ENCODE measurements at regions not wholly inside any gene's neighbourhood (a gene's known extent, or its start where the extent isn't known, plus 50 kb on each side); places are given as distances from the start of the nearest gene placed in this dataset.

GRCh38 chr2:144701259-144701658 lies 181.3 kb upstream of the ZEB2 start:
- no peaks in the 10 kb centered on the region for H3K36me3 ChIP-seq (ENCODE audit: control insufficient read depth in 1 of 2, insufficient read depth in 2 of 2, low read depth in 1 of 2, low read length in 2 of 2)
- no peak overlapping the region for H3K14ac ChIP-seq (ENCODE audit: low read length in 2 of 2)
- H3K9ac ChIP-seq (ENCODE audit: low read length), result no peak overlapping the region
- no peak overlapping the region for H2BK15ac ChIP-seq (ENCODE audit: low read depth, poor library complexity, severe bottlenecking)
- no peaks in the 10 kb centered on the region for H3K27me3 ChIP-seq (ENCODE audit: control insufficient read depth in 1 of 2, insufficient read depth in 1 of 2, low read length in 2 of 2)
- no peak overlapping the region for H2BK5ac ChIP-seq (ENCODE audit: low read depth, low read length, poor library complexity, severe bottlenecking)
- no peak overlapping the region for H3K18ac ChIP-seq (ENCODE audit: low read depth in 1 of 2, low read length in 2 of 2)
- no peak overlapping the region for H2BK12ac ChIP-seq (ENCODE audit: low read length in 2 of 2)
- DNase-seq, result no peak
- WGBS, result no CpG with 5 or more reads among the region's 2 CpGs
- no peak overlapping the region for H3K4ac ChIP-seq (ENCODE audit: low read depth in 1 of 2, low read length in 2 of 2)
- no peaks in the 10 kb centered on the region for H3K9me3 ChIP-seq (ENCODE audit: control insufficient read depth, low read length)
- no peak overlapping the region for H3K4me3 ChIP-seq (ENCODE audit: insufficient read depth in 1 of 2, low read depth in 1 of 2, low read length in 2 of 2)
- H2AFZ ChIP-seq (ENCODE audit: low read depth, low read length), result no peak overlapping the region
- no peak overlapping the region for H3K4me2 ChIP-seq (ENCODE audit: low read length, poor library complexity, severe bottlenecking)
- no peak overlapping the region for H3K27ac ChIP-seq (ENCODE audit: low read length, poor library complexity, severe bottlenecking)
- H2AK5ac ChIP-seq (ENCODE audit: low read length, severe bottlenecking), result no peak overlapping the region
- H3K23ac ChIP-seq (ENCODE audit: low read length in 2 of 2), result no peak overlapping the region
- no peaks in the 10 kb centered on the region for H3K4me1 ChIP-seq (ENCODE audit: control insufficient read depth, insufficient read depth, low read depth, low read length)
- H2BK120ac ChIP-seq (ENCODE audit: low read depth, low read length), result no peak overlapping the region
- no peak overlapping the region for H4K8ac ChIP-seq (ENCODE audit: low read length)
- no peaks in the 10 kb centered on the region for H3K79me1 ChIP-seq (replicated peaks; ENCODE audit: low read length, poor library complexity, severe bottlenecking)
- H4K91ac ChIP-seq (ENCODE audit: low read length), result no peak overlapping the region

DNA sequence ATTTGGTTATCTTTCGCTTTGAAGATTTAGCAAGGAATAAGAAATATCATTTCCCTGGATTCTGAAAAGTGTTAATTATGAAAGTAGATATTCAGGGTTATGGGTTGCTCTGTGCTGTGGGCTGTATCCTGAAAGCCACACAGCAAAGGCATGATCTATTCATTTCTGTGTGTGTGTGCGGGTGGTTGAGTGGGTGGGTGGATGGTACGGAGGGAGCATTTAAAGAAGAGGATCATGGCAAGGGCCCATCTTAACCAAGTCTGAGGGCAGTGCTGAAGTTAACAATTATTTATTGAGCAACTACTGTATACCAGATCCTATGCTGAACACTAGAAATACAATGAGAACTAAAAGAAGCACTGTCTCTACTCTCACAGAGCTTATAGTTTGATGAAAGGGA lies 178.2 kb upstream of the ZEB2 start:
- H3K4me1 ChIP-seq (ENCODE audit: control insufficient read depth, insufficient read depth, low read depth, low read length), result no peaks in the 10 kb centered on the region
- H3K18ac ChIP-seq (ENCODE audit: low read depth in 1 of 2, low read length in 2 of 2), result no peak overlapping the region
- H3K23ac ChIP-seq (ENCODE audit: low read length in 2 of 2), result no peak overlapping the region
- H4K91ac ChIP-seq (ENCODE audit: low read length), result no peak overlapping the region
- H3K36me3 ChIP-seq (ENCODE audit: control insufficient read depth in 1 of 2, insufficient read depth in 2 of 2, low read depth in 1 of 2, low read length in 2 of 2), result no peaks in the 10 kb centered on the region
- no peaks in the 10 kb centered on the region for H3K9me3 ChIP-seq (ENCODE audit: control insufficient read depth, low read length)
- WGBS, result 99% methylated on average over 2 of the region's 3 CpGs
- DNase-seq, result no peak
- no peak overlapping the region for H2BK12ac ChIP-seq (ENCODE audit: low read length in 2 of 2)
- H3K4ac ChIP-seq (ENCODE audit: low read depth in 1 of 2, low read length in 2 of 2), result no peak overlapping the region
- H3K4me3 ChIP-seq (ENCODE audit: insufficient read depth in 1 of 2, low read depth in 1 of 2, low read length in 2 of 2), result no peak overlapping the region
- H2BK15ac ChIP-seq (ENCODE audit: low read depth, poor library complexity, severe bottlenecking), result no peak overlapping the region
- no peak overlapping the region for H3K4me2 ChIP-seq (ENCODE audit: low read length, poor library complexity, severe bottlenecking)
- peak overlapping the region; percentile 27 for H2AFZ ChIP-seq (ENCODE audit: low read depth, low read length)
- H3K27ac ChIP-seq (ENCODE audit: low read length, poor library complexity, severe bottlenecking), result no peak overlapping the region
- H2AK5ac ChIP-seq (ENCODE audit: low read length, severe bottlenecking), result no peak overlapping the region
- H3K27me3 ChIP-seq (ENCODE audit: control insufficient read depth in 1 of 2, insufficient read depth in 1 of 2, low read length in 2 of 2), result no peaks in the 10 kb centered on the region
- no peak overlapping the region for H2BK5ac ChIP-seq (ENCODE audit: low read depth, low read length, poor library complexity, severe bottlenecking)
- H3K79me1 ChIP-seq (replicated peaks; ENCODE audit: low read length, poor library complexity, severe bottlenecking), result no peaks in the 10 kb centered on the region
- no peak overlapping the region for H3K9ac ChIP-seq (ENCODE audit: low read length)
- H3K14ac ChIP-seq (ENCODE audit: low read length in 2 of 2), result no peak overlapping the region
- H4K8ac ChIP-seq (ENCODE audit: low read length), result no peak overlapping the region
- no peak overlapping the region for H2BK120ac ChIP-seq (ENCODE audit: low read depth, low read length)

- no peaks in the 10 kb centered on the region for H3K4me1 ChIP-seq (ENCODE audit: control insufficient read depth, insufficient read depth, low read depth, low read length)
- no peak overlapping the region for H4K91ac ChIP-seq (ENCODE audit: low read length)
- no peak overlapping the region for H3K4me3 ChIP-seq (ENCODE audit: insufficient read depth in 1 of 2, low read depth in 1 of 2, low read length in 2 of 2)
- H3K27me3 ChIP-seq (ENCODE audit: control insufficient read depth in 1 of 2, insufficient read depth in 1 of 2, low read length in 2 of 2), result no peaks in the 10 kb centered on the region
- no peak overlapping the region for H2AFZ ChIP-seq (ENCODE audit: low read depth, low read length)
- H3K18ac ChIP-seq (ENCODE audit: low read depth in 1 of 2, low read length in 2 of 2), result no peak overlapping the region
- no peaks in the 10 kb centered on the region for H3K9me3 ChIP-seq (ENCODE audit: control insufficient read depth, low read length)
- H3K4ac ChIP-seq (ENCODE audit: low read depth in 1 of 2, low read length in 2 of 2), result no peak overlapping the region
- H3K79me1 ChIP-seq (replicated peaks; ENCODE audit: low read length, poor library complexity, severe bottlenecking), result no peaks in the 10 kb centered on the region
- WGBS, result no CpG with 5 or more reads among the region's 1 CpG
- no peak overlapping the region for H2BK120ac ChIP-seq (ENCODE audit: low read depth, low read length)
- no peak overlapping the region for H3K14ac ChIP-seq (ENCODE audit: low read length in 2 of 2)
- H2BK15ac ChIP-seq (ENCODE audit: low read depth, poor library complexity, severe bottlenecking), result no peak overlapping the region
- H3K23ac ChIP-seq (ENCODE audit: low read length in 2 of 2), result no peak overlapping the region
- H4K8ac ChIP-seq (ENCODE audit: low read length), result no peak overlapping the region
- H3K27ac ChIP-seq (ENCODE audit: low read length, poor library complexity, severe bottlenecking), result no peak overlapping the region
- H3K4me2 ChIP-seq (ENCODE audit: low read length, poor library complexity, severe bottlenecking), result no peak overlapping the region
- no peak overlapping the region for H2BK5ac ChIP-seq (ENCODE audit: low read depth, low read length, poor library complexity, severe bottlenecking)
- no peak overlapping the region for H2AK5ac ChIP-seq (ENCODE audit: low read length, severe bottlenecking)
- no peak for DNase-seq
- H3K36me3 ChIP-seq (ENCODE audit: control insufficient read depth in 1 of 2, insufficient read depth in 2 of 2, low read depth in 1 of 2, low read length in 2 of 2), result no peaks in the 10 kb centered on the region
- H2BK12ac ChIP-seq (ENCODE audit: low read length in 2 of 2), result no peak overlapping the region
- H3K9ac ChIP-seq (ENCODE audit: low read length), result no peak overlapping the region
Observed at GRCh38 chr2:144695657-144696056, 175.7 kb upstream of the ZEB2 start.

GRCh38 chr2:144694456-144694855 lies 174.5 kb upstream of the ZEB2 start:
- no peaks in the 10 kb centered on the region for H3K9me3 ChIP-seq (ENCODE audit: control insufficient read depth, low read length)
- no peaks in the 10 kb centered on the region for H3K79me1 ChIP-seq (replicated peaks; ENCODE audit: low read length, poor library complexity, severe bottlenecking)
- no peak overlapping the region for H2BK12ac ChIP-seq (ENCODE audit: low read length in 2 of 2)
- H3K4me1 ChIP-seq (ENCODE audit: control insufficient read depth, insufficient read depth, low read depth, low read length), result no peaks in the 10 kb centered on the region
- H3K4me2 ChIP-seq (ENCODE audit: low read length, poor library complexity, severe bottlenecking), result no peak overlapping the region
- H3K27me3 ChIP-seq (ENCODE audit: control insufficient read depth in 1 of 2, insufficient read depth in 1 of 2, low read length in 2 of 2), result no peaks in the 10 kb centered on the region
- no peak overlapping the region for H2BK120ac ChIP-seq (ENCODE audit: low read depth, low read length)
- no peak overlapping the region for H2AFZ ChIP-seq (ENCODE audit: low read depth, low read length)
- H3K4me3 ChIP-seq (ENCODE audit: insufficient read depth in 1 of 2, low read depth in 1 of 2, low read length in 2 of 2), result no peak overlapping the region
- H4K91ac ChIP-seq (ENCODE audit: low read length), result no peak overlapping the region
- H3K9ac ChIP-seq (ENCODE audit: low read length), result no peak overlapping the region
- no peak for DNase-seq
- no peak overlapping the region for H2BK5ac ChIP-seq (ENCODE audit: low read depth, low read length, poor library complexity, severe bottlenecking)
- H3K36me3 ChIP-seq (ENCODE audit: control insufficient read depth in 1 of 2, insufficient read depth in 2 of 2, low read depth in 1 of 2, low read length in 2 of 2), result no peaks in the 10 kb centered on the region
- H3K18ac ChIP-seq (ENCODE audit: low read depth in 1 of 2, low read length in 2 of 2), result no peak overlapping the region
- WGBS, result no CpG with 5 or more reads among the region's 1 CpG
- no peak overlapping the region for H3K14ac ChIP-seq (ENCODE audit: low read length in 2 of 2)
- no peak overlapping the region for H3K27ac ChIP-seq (ENCODE audit: low read length, poor library complexity, severe bottlenecking)
- no peak overlapping the region for H2AK5ac ChIP-seq (ENCODE audit: low read length, severe bottlenecking)
- no peak overlapping the region for H4K8ac ChIP-seq (ENCODE audit: low read length)
- no peak overlapping the region for H3K4ac ChIP-seq (ENCODE audit: low read depth in 1 of 2, low read length in 2 of 2)
- H3K23ac ChIP-seq (ENCODE audit: low read length in 2 of 2), result no peak overlapping the region
- no peak overlapping the region for H2BK15ac ChIP-seq (ENCODE audit: low read depth, poor library complexity, severe bottlenecking)
